Type B pancreatic cell (in vitro differentiated cells): ENCODE measurements at regions not wholly inside any gene's neighbourhood (a gene's known extent, or its start where the extent isn't known, plus 50 kb on each side); places are given as distances from the start of the nearest gene placed in this dataset.

ENCODE experiments used
- DNase-seq: peaks from one replicate; pipeline ENCODE4 v3.0.0; 2021; ENCODE audit warnings: mixed read lengths; ENCODE audit not compliant: unreplicated experiment; ENCODE audit errors: extremely low spot score
- H3K27ac Mint-ChIP-seq: 2 replicates; pipeline ENCODE4 v1.8.0; 2021; ENCODE audit warnings: mild to moderate bottlenecking, mixed read lengths
- H3K27me3 Mint-ChIP-seq: 2 replicates; pipeline ENCODE4 v1.8.0; 2021; ENCODE audit warnings: mixed read lengths
- H3K36me3 Mint-ChIP-seq: 2 replicates; pipeline ENCODE4 v1.8.0; 2021; ENCODE audit warnings: mixed read lengths
- H3K4me1 Mint-ChIP-seq: one replicate; pipeline ENCODE4 v1.8.0; 2021; ENCODE audit warnings: mixed read lengths; ENCODE audit not compliant: unreplicated experiment
- H3K4me3 Mint-ChIP-seq: 2 replicates; pipeline ENCODE4 v1.8.0; 2021; ENCODE audit warnings: mild to moderate bottlenecking, mixed read lengths
- H3K9me3 Mint-ChIP-seq: 2 replicates; pipeline ENCODE4 v1.8.0; 2021; ENCODE audit warnings: mixed read lengths
- TF ChIP-seq, protein P1 (sequence below): fragments of 200-600 bp; sonication (generic); conservative IDR thresholded peaks from 2 replicates; pipeline ENCODE4 v1.5.0; 2021; ENCODE audit warnings: antibody characterized with exemption, mild to moderate bottlenecking

DNA sequence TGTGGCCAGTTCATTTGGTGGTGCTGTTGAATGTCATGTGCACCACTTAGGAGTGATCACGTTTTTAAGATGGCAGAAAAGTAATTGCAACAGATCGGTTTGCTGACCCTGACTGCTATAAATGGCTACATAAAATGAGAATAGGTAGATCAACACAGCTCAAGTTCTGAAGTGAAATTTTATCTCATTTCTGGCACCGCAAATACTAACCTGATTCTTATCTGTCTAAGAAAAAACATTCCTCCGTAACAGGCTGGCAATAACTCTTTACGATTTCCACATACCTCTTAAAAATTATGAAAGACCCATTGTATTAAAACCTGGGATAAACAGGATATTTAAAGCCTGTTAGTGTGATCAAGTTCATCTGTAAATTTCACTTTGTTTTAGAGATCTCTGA lies 387.5 kb downstream of the PDGFC start:
- no peaks in the 10 kb centered on the region for H3K9me3 Mint-ChIP-seq
- TF ChIP-seq, protein P1, sequence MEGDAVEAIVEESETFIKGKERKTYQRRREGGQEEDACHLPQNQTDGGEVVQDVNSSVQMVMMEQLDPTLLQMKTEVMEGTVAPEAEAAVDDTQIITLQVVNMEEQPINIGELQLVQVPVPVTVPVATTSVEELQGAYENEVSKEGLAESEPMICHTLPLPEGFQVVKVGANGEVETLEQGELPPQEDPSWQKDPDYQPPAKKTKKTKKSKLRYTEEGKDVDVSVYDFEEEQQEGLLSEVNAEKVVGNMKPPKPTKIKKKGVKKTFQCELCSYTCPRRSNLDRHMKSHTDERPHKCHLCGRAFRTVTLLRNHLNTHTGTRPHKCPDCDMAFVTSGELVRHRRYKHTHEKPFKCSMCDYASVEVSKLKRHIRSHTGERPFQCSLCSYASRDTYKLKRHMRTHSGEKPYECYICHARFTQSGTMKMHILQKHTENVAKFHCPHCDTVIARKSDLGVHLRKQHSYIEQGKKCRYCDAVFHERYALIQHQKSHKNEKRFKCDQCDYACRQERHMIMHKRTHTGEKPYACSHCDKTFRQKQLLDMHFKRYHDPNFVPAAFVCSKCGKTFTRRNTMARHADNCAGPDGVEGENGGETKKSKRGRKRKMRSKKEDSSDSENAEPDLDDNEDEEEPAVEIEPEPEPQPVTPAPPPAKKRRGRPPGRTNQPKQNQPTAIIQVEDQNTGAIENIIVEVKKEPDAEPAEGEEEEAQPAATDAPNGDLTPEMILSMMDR: no peak
- H3K36me3 Mint-ChIP-seq: no peaks in the 10 kb centered on the region
- DNase-seq: no peak
- no peaks in the 10 kb centered on the region for H3K27me3 Mint-ChIP-seq
- no peak overlapping the region for H3K27ac Mint-ChIP-seq
- H3K4me1 Mint-ChIP-seq: peaks cover 16% of the 10 kb centered on the region
- H3K4me3 Mint-ChIP-seq: no peak overlapping the region

DNA sequence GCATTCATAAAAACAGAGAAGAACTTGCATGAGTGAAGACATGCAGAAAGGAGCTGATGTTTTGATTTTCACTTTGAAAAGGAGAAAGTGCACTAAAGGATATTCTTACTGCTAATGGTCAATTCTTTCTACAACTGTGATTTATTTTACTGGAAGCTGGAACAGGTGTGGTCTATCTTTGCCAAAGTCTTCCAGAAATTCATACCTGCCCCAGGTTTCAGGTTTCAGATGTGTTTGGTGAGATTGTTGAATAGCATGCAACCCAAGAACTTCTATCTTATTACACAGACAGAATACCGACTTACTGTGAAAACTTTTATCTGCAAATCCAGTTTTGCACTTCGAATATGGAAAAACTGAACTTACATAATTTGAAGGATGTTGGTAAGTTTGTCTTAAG lies 388.3 kb downstream of the PDGFC start:
- TF ChIP-seq, protein P1: no peak
- DNase-seq: no peak
- Mint-ChIP-seq H3K4me3 (no peak overlapping the region), H3K27me3 (no peaks in the 10 kb centered on the region), H3K9me3 (no peaks in the 10 kb centered on the region), H3K27ac (no peak overlapping the region), H3K4me1 (peaks cover 16% of the 10 kb centered on the region), H3K36me3 (no peaks in the 10 kb centered on the region)

DNA sequence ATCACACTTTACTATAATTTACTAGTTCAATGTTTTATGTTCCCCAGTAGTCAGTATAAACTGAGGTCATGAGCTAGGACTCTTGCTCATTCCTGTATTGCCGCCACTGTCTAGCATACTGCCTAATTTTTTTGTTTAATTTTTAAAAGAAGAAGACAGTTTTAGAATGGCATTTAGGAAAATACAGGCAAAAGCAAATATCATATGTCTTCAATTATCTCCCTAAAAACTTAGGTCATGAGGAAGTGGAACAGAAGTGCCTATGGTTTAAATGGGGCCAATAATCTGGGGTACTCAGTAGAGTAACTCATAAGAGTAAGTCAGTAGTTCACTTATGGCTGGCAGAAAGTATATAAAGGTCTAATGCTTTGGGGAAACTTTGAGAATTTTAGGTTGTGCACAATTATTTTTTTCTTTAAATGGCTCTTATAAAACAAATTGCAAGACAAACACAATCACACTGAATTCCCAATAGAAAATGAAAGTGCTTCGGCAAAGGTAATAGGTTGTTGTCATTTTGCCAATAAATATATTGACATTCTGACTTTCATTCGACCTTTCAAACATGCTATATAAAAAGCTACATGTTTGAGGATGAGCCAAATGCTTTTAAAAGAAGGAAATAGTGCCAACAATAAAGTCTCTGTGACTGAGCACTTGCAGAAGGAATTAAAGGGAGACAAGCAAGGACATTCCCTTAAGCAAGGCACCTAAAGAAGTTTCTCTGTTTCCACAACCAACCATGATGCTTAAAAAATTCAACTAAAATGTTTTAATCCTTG lies 390.1 kb downstream of the PDGFC start:
- no peak for DNase-seq
- TF ChIP-seq, protein P1: no peak
- no peaks in the 10 kb centered on the region for H3K9me3 Mint-ChIP-seq
- no peak overlapping the region for H3K4me3 Mint-ChIP-seq
- no peaks in the 10 kb centered on the region for H3K36me3 Mint-ChIP-seq
- H3K27ac Mint-ChIP-seq: no peak overlapping the region
- H3K4me1 Mint-ChIP-seq: peaks cover 20% of the 10 kb centered on the region
- no peaks in the 10 kb centered on the region for H3K27me3 Mint-ChIP-seq

DNA sequence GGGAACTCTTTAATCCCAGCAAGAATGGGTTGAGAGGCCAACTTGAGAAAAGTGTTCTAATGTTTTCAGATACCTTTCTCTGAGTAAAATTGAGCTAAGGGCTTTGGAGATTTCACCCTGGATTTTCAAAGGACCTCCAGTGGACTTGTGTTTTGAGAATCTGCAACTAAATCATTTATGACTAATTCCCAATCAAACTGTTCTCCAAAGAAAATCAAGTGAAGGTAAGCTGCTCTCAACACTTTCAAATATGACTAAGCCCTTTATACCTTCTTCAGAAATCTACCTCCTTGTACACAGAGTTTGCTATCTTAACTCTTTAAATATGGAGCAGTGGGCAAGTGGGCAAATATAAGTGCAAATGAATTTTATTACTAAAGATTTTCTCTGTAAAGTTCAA lies 392.9 kb downstream of the PDGFC start:
- TF ChIP-seq, protein P1: no peak
- Mint-ChIP-seq H3K36me3 (no peaks in the 10 kb centered on the region), H3K27me3 (no peaks in the 10 kb centered on the region), H3K9me3 (no peaks in the 10 kb centered on the region), H3K4me1 (peaks cover 13% of the 10 kb centered on the region), H3K4me3 (no peak overlapping the region), H3K27ac (no peak overlapping the region)
- DNase-seq: no peak

DNA sequence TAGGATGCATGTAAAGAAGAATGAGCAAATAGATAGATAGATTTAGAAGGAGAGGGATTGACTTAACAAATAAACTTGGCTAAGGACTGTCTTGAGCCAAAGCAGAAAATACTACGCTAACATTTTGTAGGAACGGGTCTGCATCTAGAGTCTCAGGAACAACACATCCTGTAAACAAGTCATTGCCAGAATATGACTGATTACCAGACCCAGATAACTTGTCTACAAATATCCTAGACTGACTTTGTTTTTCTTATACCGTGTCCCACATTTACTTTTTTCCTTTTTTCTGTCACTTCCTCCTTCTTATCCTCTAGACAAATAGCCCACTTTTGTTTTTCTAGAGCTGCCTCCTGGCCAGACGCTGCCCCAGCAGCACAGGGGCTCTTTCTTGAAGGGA lies 393.6 kb downstream of the PDGFC start:
- H3K36me3 Mint-ChIP-seq: no peaks in the 10 kb centered on the region
- H3K9me3 Mint-ChIP-seq: no peaks in the 10 kb centered on the region
- H3K4me1 Mint-ChIP-seq: peaks cover 13% of the 10 kb centered on the region
- no peak overlapping the region for H3K4me3 Mint-ChIP-seq
- no peaks in the 10 kb centered on the region for H3K27me3 Mint-ChIP-seq
- H3K27ac Mint-ChIP-seq: no peak overlapping the region
- no peak for DNase-seq
- TF ChIP-seq, protein P1: no peak
